DND-41 (cell line): ENCODE measurements at regions not wholly inside any gene's neighbourhood (a gene's known extent, or its start where the extent isn't known, plus 50 kb on each side); places are given as distances from the start of the nearest gene placed in this dataset.

Experiments used
- CTCF ChIP-seq: IDR thresholded peaks from 2 replicates; pipeline ENCODE4 v1.5.1; 2012; ENCODE audit warnings: borderline replicate concordance, low read length, moderate library complexity, mild to moderate bottlenecking; ENCODE audit not compliant: poor library complexity, severe bottlenecking; ENCODE audit errors: extremely low read depth
- EZH2 ChIP-seq: IDR thresholded peaks from 3 replicates; pipeline ENCODE4 v1.6.1; 2012; ENCODE audit warnings: borderline replicate concordance, low read depth, mild to moderate bottlenecking, moderate library complexity, low read length, inconsistent platforms; ENCODE audit not compliant: severe bottlenecking

- TF ChIP-seq CTCF: no peak
- TF ChIP-seq EZH2: no peak
Observed at GRCh38 chr6:50936277-50936681, 117.6 kb downstream of the TFAP2B start.
